Gastrocnemius medialis (tissue), 4 donors: ENCODE measurements at regions not wholly inside any gene's neighbourhood (a gene's known extent, or its start where the extent isn't known, plus 50 kb on each side); places are given as distances from the start of the nearest gene placed in this dataset.

Experiments
- ATAC-seq, 2 donors: fragments of 150-250 bp; one replicate each; pipeline ENCODE4 v1.9.1; 2016
- DNase-seq, 2 donors: peaks; one replicate each; pipeline ENCODE4 v3.0.0-alpha.2; 2019
- H3K27ac ChIP-seq, 4 donors: fragments of 200-600 bp; sonication (generic); 1 replicate in 1 of 4; 2 replicates in 3 of 4; pipeline ENCODE4 v1.5.1; 2016 to 2018; ENCODE audit warnings: mild to moderate bottlenecking in 2 of 4, moderate library complexity in 1 of 4
- H3K27me3 ChIP-seq, 3 donors: fragments of 200-600 bp; sonication (generic) in 2 of 3; 1 replicate in 1 of 3; 2 replicates in 2 of 3; pipeline versions ENCODE4 v1.5.1 to v1.6.0; 2016 to 2019; ENCODE audit warnings: mild to moderate bottlenecking in 1 of 3, moderate library complexity in 1 of 3
- H3K36me3 ChIP-seq, 2 donors: fragments of 200-600 bp; sonication (generic) in 1 of 2; one replicate each; pipeline ENCODE4 v1.5.1; 2017 to 2018
- H3K4me1 ChIP-seq, 2 donors: fragments of 200-600 bp; sonication (generic) in 1 of 2; one replicate each; pipeline ENCODE4 v1.5.1; 2016 to 2017; ENCODE audit warnings: mild to moderate bottlenecking in 2 of 2
- H3K4me3 ChIP-seq, 4 donors: fragments of 200-600 bp; sonication (generic) in 3 of 4; 1 replicate in 1 of 4; 2 replicates in 3 of 4; pipeline ENCODE4 v1.5.1; 2016 to 2019; ENCODE audit warnings: mild to moderate bottlenecking in 2 of 4
- H3K9me3 ChIP-seq, 3 donors: fragments of 200-600 bp; sonication (generic) in 2 of 3; 1 replicate in 1 of 3; 2 replicates in 2 of 3; pipeline ENCODE4 v1.5.1; 2016 to 2019
- POLR2A ChIP-seq, 2 donors: fragments of 450-650 bp; IDR thresholded peaks; one replicate each; pipeline ENCODE4 v1.6.1; 2017; ENCODE audit warnings: antibody characterized with exemption in 2 of 2, mild to moderate bottlenecking in 2 of 2, moderate library complexity in 2 of 2
- in situ Hi-C, 4 donors: fragments of 200-750 bp; cut with MboI; loops; one replicate each; pipeline versions ENCODE4 v1.15.0 to v1.8.0; 2017; ENCODE audit warnings: low sequenced_read_pairs in 4 of 4
- intact Hi-C: fragments of 100-400 bp; cut with DNase I; formaldehyde crosslinking; loops from one replicate; pipeline ENCODE4 v1.15.1; 2023; ENCODE audit warnings: low total_unique reads
- TF ChIP-seq, protein P1 (sequence below), 5 experiments: fragments of 450-650 bp in 3 of 5; fragments of 200-600 bp in 2 of 5; sonication (generic) in 2 of 5; IDR thresholded peaks in 4 of 5; conservative IDR thresholded peaks in 1 of 5; 1 replicate in 4 of 5; 2 replicates in 1 of 5; pipeline ENCODE4 v1.5.1; 2016 to 2019; ENCODE audit warnings: antibody characterized with exemption in 5 of 5, mild to moderate bottlenecking in 3 of 5, moderate library complexity in 3 of 5

DNA sequence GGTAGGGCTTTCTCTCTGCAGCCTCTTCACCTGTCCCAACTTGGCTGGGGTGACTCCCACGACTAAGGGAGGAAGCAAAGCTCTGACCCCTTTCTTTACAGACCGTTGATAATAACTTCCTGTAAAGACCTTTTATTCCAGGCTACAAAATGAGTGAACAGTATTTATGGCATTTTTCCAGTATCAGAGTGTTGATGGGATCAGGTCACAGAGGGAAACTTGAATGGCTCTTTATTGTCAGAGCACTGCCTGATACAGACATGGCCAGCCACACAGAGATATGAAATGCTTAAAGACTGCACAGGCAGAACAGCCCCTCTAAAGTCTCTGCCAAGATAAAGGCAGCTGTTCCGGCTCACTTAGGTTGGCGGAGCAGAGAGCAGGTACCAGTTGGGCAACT, 1033.9 kb upstream of the NR2F2 start:
- TF ChIP-seq, protein P1, sequence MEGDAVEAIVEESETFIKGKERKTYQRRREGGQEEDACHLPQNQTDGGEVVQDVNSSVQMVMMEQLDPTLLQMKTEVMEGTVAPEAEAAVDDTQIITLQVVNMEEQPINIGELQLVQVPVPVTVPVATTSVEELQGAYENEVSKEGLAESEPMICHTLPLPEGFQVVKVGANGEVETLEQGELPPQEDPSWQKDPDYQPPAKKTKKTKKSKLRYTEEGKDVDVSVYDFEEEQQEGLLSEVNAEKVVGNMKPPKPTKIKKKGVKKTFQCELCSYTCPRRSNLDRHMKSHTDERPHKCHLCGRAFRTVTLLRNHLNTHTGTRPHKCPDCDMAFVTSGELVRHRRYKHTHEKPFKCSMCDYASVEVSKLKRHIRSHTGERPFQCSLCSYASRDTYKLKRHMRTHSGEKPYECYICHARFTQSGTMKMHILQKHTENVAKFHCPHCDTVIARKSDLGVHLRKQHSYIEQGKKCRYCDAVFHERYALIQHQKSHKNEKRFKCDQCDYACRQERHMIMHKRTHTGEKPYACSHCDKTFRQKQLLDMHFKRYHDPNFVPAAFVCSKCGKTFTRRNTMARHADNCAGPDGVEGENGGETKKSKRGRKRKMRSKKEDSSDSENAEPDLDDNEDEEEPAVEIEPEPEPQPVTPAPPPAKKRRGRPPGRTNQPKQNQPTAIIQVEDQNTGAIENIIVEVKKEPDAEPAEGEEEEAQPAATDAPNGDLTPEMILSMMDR (IDR thresholded peaks at IDR 0.05 in 4 of 5, conservative IDR thresholded peaks at IDR 0.05 in 1 of 5): no peak
- no peak for TF ChIP-seq POLR2A (IDR thresholded peaks at IDR 0.05)

DNA sequence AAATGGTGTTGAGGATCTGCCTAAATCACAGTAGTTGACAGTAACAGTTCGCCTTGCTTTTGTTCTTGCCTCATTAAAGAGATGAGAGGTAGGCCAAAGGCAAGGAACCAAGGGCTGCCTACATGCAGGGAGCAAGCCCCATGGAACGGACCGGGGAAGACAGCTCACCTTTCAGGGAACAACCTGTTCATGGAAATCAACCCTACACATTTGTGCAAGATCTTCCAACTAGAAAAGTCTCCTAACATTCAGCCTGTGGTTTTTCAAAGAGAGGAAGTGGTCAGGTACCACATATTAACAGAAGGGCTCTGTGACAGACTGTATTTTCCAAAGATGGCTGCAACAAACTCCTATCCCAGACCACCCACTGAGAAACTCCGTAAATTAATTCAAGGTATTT, 1031.8 kb upstream of the NR2F2 start:
- Histone ChIP-seq H3K4me1 (peaks cover 2 to 4% of the 10 kb centered on the region in 2 donors), H3K27ac (no peak overlapping the region), H3K27me3 (peaks cover 0 to 12% (median 0%) of the 10 kb centered on the region in 3 donors), H3K36me3 (no peaks in the 10 kb centered on the region), H3K9me3 (no peaks in the 10 kb centered on the region), H3K4me3 (no peak overlapping the region)
- TF ChIP-seq, protein P1 (IDR thresholded peaks at IDR 0.05 in 4 of 5, conservative IDR thresholded peaks at IDR 0.05 in 1 of 5): no peak
- TF ChIP-seq POLR2A (IDR thresholded peaks at IDR 0.05): no peak
- intact Hi-C loops (no loop called here), in situ Hi-C loops (no loop called here)
- ATAC-seq (no peak), DNase-seq (no peak)

More for the DNA sequence above, 1033.9 kb upstream of the NR2F2 start:
- no peak for ATAC-seq
- Histone ChIP-seq H3K4me1 (peaks cover 0 to 4% of the 10 kb centered on the region in 2 donors), H3K27ac (no peak overlapping the region), H3K9me3 (no peaks in the 10 kb centered on the region), H3K36me3 (no peaks in the 10 kb centered on the region), H3K4me3 (no peak overlapping the region), H3K27me3 (peaks cover 0 to 12% (median 0%) of the 10 kb centered on the region in 3 donors)
- intact Hi-C loops: no loop called here
- in situ Hi-C loops: no loop called here
- no peak for DNase-seq

- Histone ChIP-seq H3K27ac (peak overlapping the region in 2 of 4 donors; percentile 8 to 10), H3K4me3 (no peak overlapping the region), H3K9me3 (no peaks in the 10 kb centered on the region), H3K36me3 (no peaks in the 10 kb centered on the region), H3K4me1 (peaks cover 6 to 7% of the 10 kb centered on the region in 2 donors), H3K27me3 (peaks cover 0 to 7% (median 0%) of the 10 kb centered on the region in 3 donors)
- intact Hi-C loops (no loop called here), in situ Hi-C loops (no loop called here)
- DNase-seq: no peak
- no peak for TF ChIP-seq POLR2A (IDR thresholded peaks at IDR 0.05)
- TF ChIP-seq, protein P1 (IDR thresholded peaks at IDR 0.05 in 4 of 5, conservative IDR thresholded peaks at IDR 0.05 in 1 of 5): no peak
- no peak for ATAC-seq
Observed at GRCh38 chr15:95300958-95301357, 1029.5 kb upstream of the NR2F2 start.

GRCh38 chr15:95302206-95302605, 1028.3 kb upstream of the NR2F2 start:
- intact Hi-C loops: no loop called here
- no peak for ATAC-seq

More at GRCh38 chr15:95302206-95302605, 1028.3 kb upstream of the NR2F2 start:
- in situ Hi-C loops: no loop called here
- H3K27ac ChIP-seq: peak overlapping the region in 2 of 4 donors; percentile 3 to 32
- no peak for TF ChIP-seq POLR2A (IDR thresholded peaks at IDR 0.05)
- TF ChIP-seq, protein P1 (IDR thresholded peaks at IDR 0.05 in 4 of 5, conservative IDR thresholded peaks at IDR 0.05 in 1 of 5): no peak
- no peak for DNase-seq
- no peaks in the 10 kb centered on the region for H3K27me3 ChIP-seq
- peaks cover 3 to 6% of the 10 kb centered on the region in 2 donors for H3K4me1 ChIP-seq
- no peaks in the 10 kb centered on the region for H3K9me3 ChIP-seq
- no peak overlapping the region for H3K4me3 ChIP-seq
- H3K36me3 ChIP-seq: no peaks in the 10 kb centered on the region
